ENCODE measurements at regions not wholly inside any gene's neighbourhood (a gene's known extent, or its start where the extent isn't known, plus 50 kb on each side); places are given as distances from the start of the nearest gene placed in this dataset.

GRCh38 chr3:194050782-194051320 is 85.1 kb upstream of the HES1 start:
- TF ChIP-seq, protein P1, sequence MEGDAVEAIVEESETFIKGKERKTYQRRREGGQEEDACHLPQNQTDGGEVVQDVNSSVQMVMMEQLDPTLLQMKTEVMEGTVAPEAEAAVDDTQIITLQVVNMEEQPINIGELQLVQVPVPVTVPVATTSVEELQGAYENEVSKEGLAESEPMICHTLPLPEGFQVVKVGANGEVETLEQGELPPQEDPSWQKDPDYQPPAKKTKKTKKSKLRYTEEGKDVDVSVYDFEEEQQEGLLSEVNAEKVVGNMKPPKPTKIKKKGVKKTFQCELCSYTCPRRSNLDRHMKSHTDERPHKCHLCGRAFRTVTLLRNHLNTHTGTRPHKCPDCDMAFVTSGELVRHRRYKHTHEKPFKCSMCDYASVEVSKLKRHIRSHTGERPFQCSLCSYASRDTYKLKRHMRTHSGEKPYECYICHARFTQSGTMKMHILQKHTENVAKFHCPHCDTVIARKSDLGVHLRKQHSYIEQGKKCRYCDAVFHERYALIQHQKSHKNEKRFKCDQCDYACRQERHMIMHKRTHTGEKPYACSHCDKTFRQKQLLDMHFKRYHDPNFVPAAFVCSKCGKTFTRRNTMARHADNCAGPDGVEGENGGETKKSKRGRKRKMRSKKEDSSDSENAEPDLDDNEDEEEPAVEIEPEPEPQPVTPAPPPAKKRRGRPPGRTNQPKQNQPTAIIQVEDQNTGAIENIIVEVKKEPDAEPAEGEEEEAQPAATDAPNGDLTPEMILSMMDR (IDR thresholded peaks at IDR 0.05) = no peak
- TF ChIP-seq POLR2A (IDR thresholded peaks at IDR 0.05) = no peak
